Epithelial cell of prostate (primary cell): ENCODE measurements at regions not wholly inside any gene's neighbourhood (a gene's known extent, or its start where the extent isn't known, plus 50 kb on each side); places are given as distances from the start of the nearest gene placed in this dataset.
A peak's percentile ranks its signal among the peaks of the same experiment; 100 is the strongest.
"Not testable (repeated sequence)": the region's sequence is repeated elsewhere in the genome, so short reads cannot be mapped to it uniquely, and the experiment has no call there.

Experiments
- DNase-seq: peaks from one replicate; pipeline ENCODE4 v3.0.0-alpha.2; 2011; ENCODE audit warnings: low read depth, low spot score
- H3K27ac ChIP-seq: fragments of 450-650 bp; 2 replicates; pipeline ENCODE4 v1.5.1; 2017; ENCODE audit warnings: mild to moderate bottlenecking

DNA sequence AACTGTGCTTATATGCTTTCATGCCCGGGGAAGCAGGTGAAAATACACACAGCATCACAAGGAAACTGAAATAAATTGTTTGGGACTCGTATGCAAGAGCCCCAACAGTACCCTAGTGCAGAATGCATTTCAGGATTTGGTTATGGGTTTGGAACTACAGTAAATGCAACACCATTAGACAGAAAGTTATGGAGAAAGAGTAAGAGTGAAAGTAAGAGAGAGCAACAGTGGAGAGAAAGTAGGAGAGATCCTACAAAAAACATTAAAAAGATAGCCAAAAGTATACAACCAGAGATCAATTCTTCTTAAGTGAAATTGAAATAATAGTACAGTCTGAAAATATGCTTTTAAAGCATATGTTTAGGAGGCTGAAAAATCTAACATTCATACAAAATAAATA lies 231.1 kb downstream of the TFEC start:
- no peak overlapping the region for H3K27ac ChIP-seq
- DNase-seq, result no peak

DNA sequence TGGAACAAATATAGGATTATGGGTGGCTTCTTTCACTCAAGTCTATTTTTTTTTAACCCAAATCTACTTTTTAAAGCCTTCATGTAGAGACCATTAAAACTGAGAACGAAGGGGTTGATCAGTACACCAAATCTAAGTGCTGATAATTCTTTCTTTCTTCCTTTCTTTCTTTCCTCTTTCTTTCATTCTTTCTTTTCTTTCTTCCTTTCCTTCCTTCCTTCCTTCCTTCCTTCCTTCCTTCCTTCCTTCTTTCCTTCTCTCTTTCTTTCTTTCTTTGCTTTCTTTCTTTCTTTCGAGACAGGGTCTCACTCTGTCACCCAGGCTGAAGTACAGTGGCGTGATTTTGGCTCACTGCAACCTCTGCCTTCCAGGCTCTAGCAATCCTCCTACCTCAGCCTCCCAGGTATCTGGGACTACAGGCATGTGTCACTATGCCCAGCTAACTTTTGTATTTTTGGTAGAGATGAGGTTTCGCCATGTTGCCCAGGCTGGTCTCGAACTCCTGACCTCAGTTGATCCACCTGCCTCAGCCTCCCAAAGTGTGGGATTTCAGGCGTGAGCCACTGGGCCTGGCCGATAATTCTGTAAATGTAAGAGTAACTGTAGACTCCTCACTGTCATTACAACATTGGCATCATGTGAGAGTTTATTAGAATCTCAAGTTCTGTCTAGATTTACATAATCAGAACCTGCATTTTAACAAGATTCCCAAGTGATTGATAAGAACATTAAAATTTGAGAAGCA lies 236.4 kb downstream of the TFEC start:
- H3K27ac ChIP-seq, result no peak overlapping the region
- DNase-seq, result no peak

DNA sequence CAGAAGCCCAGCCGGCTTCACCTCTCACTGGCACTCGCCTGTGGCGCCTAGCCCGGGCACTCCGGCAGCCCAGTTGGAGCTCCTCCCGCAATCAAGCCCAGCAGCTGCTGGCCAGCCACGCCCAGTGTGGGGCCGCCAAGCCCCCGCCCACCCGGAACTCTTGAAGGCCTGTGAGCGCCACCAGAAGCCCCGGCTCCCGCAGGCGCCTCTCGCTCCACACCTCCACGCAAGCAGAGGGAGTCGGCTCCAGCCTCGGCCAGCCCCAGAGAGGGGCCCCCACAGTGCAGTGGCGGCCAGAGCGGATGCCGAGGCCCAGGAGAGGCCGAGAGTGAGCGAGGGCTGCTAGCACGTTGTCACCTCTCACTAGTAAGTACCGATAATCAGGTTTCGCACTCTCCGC lies 240.7 kb downstream of the TFEC start:
- H3K27ac ChIP-seq, result no peak overlapping the region
- DNase-seq, result no peak

DNA sequence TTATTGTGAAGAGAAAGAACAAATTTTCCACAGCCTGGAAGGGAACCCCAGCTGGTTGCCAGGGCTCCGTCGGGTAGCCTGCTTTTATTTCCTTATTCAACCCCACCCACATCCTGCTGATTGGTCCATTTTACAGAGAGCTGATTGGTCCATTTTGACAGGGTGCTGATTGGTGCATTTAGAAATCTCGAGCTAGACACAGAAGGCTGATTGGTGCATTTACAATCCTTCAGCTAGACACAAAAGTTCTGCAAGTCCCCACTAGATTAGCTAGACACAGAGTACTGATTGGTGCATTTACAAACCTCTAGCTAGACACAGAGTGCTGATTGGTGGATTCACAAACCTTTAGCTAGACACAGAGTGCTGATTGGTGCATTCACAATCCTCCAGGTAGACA lies 241.1 kb downstream of the TFEC start:
- DNase-seq, result not testable (repeated sequence)

DNA sequence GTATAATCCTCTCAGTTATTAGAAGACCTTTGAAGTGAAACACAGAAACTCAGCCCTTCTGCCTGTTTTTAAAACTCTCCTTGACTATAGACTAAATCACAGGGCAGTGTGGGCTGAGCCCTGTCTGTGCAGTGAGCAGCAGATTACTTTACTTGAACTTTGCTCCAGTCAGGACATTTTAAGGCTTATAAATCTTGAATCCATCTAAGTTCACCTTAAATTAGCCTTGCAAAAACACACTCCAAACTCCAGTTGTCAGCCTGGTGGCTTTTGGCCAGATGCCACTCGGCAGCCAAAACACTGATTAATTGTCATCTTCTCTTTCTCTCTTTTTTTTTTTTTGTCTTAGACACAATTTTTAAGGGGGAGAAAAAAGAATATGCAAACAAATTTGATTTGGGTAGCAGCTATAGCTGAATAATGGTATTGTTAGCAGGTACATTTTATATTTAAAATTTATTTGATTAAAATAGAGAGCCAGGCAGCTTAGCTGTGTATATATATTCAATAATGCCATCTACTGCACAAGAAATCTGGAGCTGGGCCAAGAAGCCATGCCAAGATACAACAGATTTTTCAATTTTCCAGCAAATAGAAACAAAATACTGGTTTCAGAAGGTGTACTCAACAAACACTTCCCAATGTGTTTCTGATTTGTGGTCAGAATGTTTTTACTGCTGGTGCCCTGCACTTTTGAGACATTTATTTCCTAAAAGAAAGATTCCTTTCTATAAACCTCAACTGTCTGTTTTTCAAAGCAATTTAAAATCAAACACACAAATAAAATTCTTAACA lies 247.7 kb downstream of the TFEC start:
- H3K27ac ChIP-seq, result no peak overlapping the region
- no peak for DNase-seq

More for the DNA sequence above, 241.1 kb downstream of the TFEC start:
- H3K27ac ChIP-seq, result not testable (repeated sequence)

DNA sequence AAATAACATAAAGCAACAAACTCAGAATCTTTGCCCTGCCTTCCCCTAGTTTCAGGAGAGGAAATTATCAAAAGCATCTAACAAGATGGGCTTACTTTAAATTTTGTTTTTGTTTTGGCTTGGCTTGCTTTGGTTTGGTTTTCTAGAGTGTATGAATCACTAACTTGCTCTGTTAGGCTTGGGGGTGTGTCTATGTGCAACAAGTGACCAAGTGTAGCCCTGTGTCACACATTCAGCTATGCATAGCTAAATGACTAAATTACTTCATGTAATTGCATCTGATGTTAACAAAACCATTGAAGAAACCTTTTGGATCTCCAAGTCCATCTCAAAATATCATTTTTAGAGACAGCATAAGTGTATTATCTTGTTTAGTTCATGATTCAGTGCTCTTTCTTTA lies 251.0 kb downstream of the TFEC start:
- no peak for DNase-seq

DNA sequence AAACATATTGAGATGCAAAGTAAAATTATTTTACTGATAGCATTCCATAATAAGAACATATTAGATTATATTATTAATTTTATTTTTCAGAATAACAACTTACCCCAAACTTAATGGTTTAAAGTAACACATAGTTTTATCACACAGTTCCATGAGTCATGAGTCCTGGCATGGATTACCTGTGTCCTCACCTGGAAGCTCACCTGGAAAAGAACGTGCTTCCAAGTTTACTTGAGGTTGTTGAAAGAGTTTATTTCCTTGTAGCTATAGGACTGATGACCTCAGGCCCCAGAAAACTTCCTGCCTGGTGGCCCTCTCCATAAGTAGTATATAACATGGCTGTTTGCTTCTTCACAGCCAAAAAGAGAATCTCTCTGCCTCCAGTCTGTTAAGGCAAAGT lies 254.6 kb downstream of the TFEC start:
- peak; percentile 8 for DNase-seq

More for the DNA sequence above, 251.0 kb downstream of the TFEC start:
- H3K27ac ChIP-seq, result no peak overlapping the region

DNA sequence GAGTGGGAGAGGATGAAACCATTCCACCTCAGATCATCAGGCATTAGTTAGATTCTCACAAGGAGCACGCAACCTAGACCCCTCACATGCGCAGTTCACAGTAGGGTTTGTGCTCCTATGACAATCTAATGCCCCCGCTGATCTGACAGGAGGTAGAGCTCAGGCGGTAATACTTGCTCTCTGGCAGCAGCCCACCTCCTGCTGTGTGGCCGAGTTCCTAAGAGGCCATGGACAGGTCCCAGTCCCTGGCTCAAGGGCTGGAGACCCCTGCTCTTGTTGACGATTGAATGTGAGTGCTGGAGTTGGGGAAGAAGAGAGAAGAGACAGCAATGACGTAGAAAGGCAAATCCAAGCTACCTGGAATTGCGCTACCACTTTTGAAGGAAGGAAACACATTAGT lies 267.2 kb downstream of the TFEC start:
- H3K27ac ChIP-seq, result no peak overlapping the region
- DNase-seq, result no peak

More for the DNA sequence above, 254.6 kb downstream of the TFEC start:
- no peak overlapping the region for H3K27ac ChIP-seq

DNA sequence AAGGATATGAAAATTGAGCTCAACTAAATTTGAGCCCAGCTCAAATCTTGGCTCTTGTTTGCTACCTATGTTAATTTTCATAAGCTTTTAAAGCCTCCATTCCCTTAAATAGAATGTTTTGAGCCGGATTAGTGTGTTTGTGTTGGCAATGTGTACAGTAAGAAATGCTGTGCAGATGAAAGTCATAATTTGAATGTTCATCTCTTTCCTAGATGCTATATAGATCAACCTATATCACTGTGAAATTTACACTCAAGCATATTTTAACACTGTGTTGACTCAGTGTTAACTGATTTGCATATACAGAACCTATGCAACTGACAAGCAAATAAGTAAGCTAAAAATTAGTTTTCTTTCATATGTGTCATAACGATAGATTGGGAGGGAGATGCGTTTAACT lies 272.5 kb downstream of the TFEC start:
- DNase-seq, result no peak
- H3K27ac ChIP-seq, result no peak overlapping the region

DNA sequence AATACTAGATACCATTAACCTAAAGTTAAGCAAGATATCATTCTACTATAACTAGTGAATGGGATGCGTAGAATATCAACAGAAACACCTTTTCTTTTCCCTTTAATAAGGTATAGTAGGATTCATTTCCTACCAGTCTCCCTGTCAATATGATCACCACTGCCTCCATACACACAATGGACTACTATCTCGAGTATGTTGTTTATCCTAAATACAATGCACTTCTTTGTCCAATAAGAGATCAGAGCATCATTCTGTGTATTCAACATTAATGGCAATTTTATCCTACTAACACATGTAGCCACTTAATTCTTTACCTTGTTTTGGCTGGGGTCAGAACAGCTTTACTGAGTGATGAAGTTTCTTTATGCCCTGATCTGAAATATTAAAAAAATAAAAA lies 276.3 kb downstream of the TFEC start:
- DNase-seq, result no peak
- no peak overlapping the region for H3K27ac ChIP-seq

DNA sequence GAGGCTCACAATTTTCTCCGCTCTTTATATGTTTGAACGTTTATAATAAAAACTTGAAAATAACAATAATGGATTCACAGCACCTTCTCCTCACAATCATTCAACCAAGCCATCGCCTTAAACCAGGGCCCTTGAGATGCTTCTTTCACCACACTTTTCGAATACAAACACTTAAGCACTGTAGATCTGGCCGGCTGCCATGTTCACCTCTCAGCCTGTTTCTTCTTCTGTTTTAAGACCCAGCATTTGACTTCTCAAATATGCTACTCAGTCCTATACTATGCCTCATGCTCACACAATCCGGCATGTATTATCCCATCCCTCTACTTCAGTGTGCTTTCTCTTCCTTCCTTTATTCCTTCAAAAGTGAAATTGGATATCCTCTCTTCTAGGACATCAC lies 280.6 kb downstream of the TFEC start:
- no peak for DNase-seq
- H3K27ac ChIP-seq, result no peak overlapping the region

DNA sequence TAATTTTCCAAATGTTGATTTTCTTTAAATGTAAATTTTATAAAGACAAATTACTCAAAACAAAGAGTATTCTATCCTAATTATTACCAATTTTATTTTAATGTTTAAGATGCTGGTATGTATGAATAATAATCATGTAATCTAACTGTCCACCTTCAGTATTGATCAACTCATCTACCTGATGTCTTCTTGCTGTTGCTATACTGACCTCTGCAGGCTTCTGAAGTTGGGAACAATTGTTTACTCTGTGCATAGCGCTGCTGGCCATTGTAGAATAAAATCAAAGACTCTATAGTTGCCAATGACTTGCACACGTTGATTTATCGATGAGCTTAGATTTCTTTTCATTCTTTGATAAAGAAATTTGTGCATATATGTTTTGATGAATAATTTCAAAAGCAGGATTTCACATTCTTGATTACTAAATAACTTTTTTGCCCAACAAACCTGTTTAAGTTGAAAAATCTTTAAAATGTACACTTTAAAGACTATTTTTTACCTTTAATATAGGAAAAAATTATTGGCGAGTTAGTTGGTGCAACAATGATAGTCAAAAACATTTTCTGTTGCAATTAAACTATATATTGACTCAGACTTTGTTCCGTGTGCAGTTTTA lies 282.3 kb downstream of the TFEC start:
- DNase-seq, result no peak
- no peak overlapping the region for H3K27ac ChIP-seq

DNA sequence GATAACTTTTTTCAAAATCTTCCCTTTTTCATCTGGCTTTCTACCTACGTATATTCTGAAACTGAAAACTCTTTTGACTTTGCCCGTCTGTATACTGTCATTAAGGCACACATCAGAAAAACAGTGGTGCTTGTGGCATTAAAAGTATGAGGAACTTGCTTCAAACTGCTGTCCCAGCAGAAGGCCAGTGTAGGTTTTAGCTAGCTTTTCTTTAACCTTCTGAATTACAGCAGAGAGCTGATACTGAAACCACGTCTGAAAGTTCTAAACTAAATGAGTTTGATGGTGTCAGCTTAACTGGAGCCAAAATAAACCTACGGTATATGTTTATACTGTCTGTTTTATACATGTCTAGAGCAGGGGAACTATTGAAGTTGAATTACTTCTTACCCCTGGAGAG lies 283.4 kb downstream of the TFEC start:
- H3K27ac ChIP-seq, result no peak overlapping the region
- DNase-seq, result no peak

DNA sequence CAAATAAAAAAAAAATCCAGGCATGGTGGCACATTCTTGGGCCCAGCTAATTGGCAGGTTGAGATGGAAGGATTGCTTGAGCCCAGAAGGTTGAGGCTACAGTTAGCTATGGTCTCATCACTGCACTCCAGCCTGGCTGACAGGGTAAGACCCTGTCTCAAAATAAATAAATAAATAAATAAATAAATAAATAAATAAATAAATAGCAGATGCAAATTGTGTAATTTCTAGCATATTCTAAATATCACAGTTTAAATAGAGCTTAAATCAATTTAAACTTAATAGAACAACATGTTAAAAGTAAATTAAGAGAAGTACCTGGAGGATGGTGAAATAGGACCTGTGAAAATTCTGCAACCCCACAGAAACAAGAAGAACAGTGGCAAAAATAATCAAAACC lies 290.5 kb downstream of the TFEC start:
- DNase-seq, result no peak
- H3K27ac ChIP-seq, result no peak overlapping the region

DNA sequence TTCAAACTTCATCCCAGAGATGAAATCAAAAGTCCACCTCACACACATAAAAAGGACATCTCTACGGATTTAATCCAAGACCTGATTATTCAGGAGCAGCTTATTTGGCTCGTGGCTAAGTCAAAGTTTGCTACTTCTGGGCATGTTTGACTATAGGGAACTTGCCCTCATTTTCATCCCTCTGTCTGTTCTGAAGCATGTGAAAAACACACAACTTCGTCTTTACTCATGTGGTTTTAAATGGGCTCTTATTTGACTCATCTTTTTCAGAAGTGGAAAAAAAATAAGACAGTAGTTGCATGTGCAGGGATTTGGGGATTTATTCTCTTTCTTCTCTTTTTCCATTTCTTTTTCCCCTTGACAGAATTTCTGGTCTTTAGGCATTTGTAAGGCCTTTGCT lies 295.9 kb downstream of the TFEC start:
- DNase-seq, result no peak

DNA sequence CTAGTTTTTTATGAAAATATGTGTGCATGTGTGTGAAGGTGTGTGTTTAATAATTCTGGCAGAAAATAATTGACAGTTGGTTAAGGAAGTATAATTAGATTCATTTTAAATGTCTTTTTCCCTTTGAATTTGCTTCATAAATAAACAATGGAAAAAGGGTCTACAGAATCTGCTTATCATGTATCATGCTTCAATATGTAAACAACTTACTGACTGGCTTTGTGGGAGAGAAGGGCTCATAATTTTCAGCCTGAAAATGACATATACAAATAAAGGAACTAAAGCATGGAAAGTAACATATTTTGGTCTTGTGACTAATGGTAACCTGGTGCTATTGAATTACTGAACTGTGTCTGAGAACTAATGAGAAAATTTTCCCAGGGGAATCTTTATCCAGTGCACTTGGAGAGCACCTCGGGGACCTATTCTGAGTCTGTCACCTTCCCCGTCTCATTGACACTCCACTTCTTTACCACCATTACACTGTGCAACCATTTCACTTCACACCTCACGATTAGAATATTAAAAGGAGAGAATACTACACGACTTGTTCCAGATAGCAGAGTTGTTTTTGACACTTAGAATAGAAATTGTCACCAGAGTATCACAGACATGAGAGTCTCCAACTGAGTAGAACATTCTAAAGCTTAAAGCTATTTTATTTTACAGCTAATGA lies 298.6 kb downstream of the TFEC start:
- H3K27ac ChIP-seq, result no peak overlapping the region
- DNase-seq, result no peak

More for the DNA sequence above, 295.9 kb downstream of the TFEC start:
- no peak overlapping the region for H3K27ac ChIP-seq

DNA sequence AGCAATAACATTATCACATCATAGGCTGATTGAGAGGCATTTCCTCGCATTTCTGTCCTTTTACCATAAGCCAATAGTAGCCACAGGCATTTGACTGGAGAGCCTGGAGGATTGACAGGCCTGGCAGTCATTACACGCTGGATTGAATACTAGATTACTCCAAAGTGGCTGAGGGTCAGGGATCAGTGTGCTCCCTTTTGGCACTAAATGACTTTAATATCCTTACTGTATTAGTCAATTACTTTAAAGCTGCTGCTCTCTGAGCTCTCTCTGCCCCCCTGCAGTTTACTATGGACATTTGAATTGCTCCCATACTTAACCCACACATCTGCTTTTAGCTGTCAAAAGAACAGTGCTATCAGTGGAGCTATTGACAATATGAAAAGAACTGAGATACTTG lies 302.0 kb downstream of the TFEC start:
- H3K27ac ChIP-seq, result no peak overlapping the region
- no peak for DNase-seq

DNA sequence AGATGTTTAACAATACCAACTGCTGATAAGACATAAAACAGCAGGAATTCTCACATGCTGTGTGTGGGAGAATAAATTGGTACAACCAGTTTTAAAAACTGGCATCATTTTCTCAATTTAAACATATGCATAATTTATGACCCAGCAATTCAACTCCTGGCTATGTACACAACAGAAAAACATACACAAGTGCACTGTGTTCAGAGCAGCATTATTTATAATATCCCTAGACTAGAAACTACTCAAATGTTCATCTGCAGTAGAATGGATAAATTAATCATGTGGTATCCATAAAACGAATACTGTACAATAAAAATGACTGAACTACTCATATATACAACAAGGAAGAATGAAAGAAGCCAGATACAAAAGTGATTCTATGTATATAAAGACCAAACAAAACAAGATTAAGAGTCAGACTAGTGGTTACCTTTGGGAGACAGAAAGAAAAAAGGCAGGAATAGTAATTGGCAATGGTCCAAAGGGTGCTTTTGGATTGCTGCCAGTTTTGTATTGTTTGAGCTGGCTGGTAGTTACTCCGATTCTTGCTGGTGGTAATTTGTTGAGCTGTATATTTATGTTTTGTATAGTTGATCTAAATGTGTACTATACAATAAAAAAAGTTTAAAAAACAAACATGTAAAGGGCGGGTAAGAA lies 306.0 kb downstream of the TFEC start:
- no peak for DNase-seq

DNA sequence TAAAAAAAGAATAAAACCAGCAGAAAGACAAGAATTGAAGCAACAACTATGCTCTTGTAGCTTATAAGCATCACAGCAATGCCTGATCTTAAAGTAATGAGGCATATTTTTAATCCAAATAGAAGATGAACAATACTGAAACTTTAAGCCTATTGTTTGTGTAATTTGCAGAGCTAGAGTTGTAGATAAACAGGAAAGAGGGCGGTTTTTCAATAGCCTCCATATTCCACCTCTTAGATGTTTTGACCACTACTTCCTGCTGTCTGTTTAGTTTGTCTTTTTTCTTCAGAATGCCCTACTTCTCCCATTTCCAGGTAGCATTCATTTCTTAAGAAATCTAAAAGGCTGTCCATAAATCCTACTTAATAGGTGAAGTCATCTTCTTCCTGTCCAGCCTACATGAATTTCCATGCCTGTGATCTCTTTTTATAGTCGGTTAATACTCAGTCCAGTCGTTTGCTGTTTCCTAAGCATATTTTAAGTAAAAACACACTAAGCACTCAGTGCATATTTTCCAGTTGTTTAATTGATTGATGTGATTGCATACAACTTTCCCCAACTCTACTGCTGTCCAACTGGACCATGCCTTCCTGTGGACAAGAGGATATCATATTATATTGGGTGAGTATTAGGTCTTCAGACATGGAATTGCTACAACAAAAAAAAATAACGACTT lies 308.1 kb downstream of the TFEC start:
- no peak for DNase-seq
- H3K27ac ChIP-seq, result no peak overlapping the region

More for the DNA sequence above, 306.0 kb downstream of the TFEC start:
- H3K27ac ChIP-seq, result no peak overlapping the region
